ENCODE measurements at regions not wholly inside any gene's neighbourhood (a gene's known extent, or its start where the extent isn't known, plus 50 kb on each side); places are given as distances from the start of the nearest gene placed in this dataset.

- DNase-seq (ENCODE audit: low read depth), result no peak
These were observed 126.1 kb upstream of the STXBP5 start for GRCh38 chr6:147078106-147078505.

- DNase-seq (ENCODE audit: low read depth), result no peak
These were observed 125.6 kb upstream of the STXBP5 start for GRCh38 chr6:147078602-147079001.

GRCh38 chr6:147080225-147080624, 124.0 kb upstream of the STXBP5 start:
- no peak for DNase-seq (ENCODE audit: low read depth)

GRCh38 chr6:147081076-147081609, 123.1 kb upstream of the STXBP5 start:
- DNase-seq (ENCODE audit: low read depth), result no peak

GRCh38 chr6:147087641-147088040, 116.6 kb upstream of the STXBP5 start:
- no peak for DNase-seq (ENCODE audit: low read depth)

GRCh38 chr6:147088861-147089260, 115.4 kb upstream of the STXBP5 start:
- DNase-seq (ENCODE audit: low read depth), result no peak

GRCh38 chr6:147095316-147095715, 108.9 kb upstream of the STXBP5 start:
- DNase-seq (ENCODE audit: low read depth), result no peak

- no peak for DNase-seq (ENCODE audit: low read depth)
These were observed 104.2 kb upstream of the STXBP5 start for GRCh38 chr6:147099974-147100373.

- no peak for DNase-seq (ENCODE audit: low read depth)
These were observed 101.2 kb upstream of the STXBP5 start for GRCh38 chr6:147103007-147103406.

- no peak for DNase-seq (ENCODE audit: low read depth)
These were observed 100.5 kb upstream of the STXBP5 start for GRCh38 chr6:147103694-147104093.

- DNase-seq (ENCODE audit: low read depth), result no peak
These were observed 98.4 kb upstream of the STXBP5 start for GRCh38 chr6:147105786-147106185.

- no peak for DNase-seq (ENCODE audit: low read depth)
These were observed 97.3 kb upstream of the STXBP5 start for GRCh38 chr6:147106759-147107401.

GRCh38 chr6:147108259-147108910, 95.8 kb upstream of the STXBP5 start:
- DNase-seq (ENCODE audit: low read depth), result no peak

- DNase-seq (ENCODE audit: low read depth), result no peak
These were observed 94.5 kb upstream of the STXBP5 start for GRCh38 chr6:147109707-147110106.

- no peak for DNase-seq (ENCODE audit: low read depth)
These were observed 88.2 kb upstream of the STXBP5 start for GRCh38 chr6:147116056-147116455.

- no peak for DNase-seq (ENCODE audit: low read depth)
These were observed 87.2 kb upstream of the STXBP5 start for GRCh38 chr6:147117011-147117410.

GRCh38 chr6:147117580-147117979, 86.6 kb upstream of the STXBP5 start:
- DNase-seq (ENCODE audit: low read depth), result no peak

- no peak for DNase-seq (ENCODE audit: low read depth)
These were observed 84.9 kb upstream of the STXBP5 start for GRCh38 chr6:147119310-147119709.

- DNase-seq (ENCODE audit: low read depth), result no peak
These were observed 81.4 kb upstream of the STXBP5 start for GRCh38 chr6:147122823-147123222.

- no peak for DNase-seq (ENCODE audit: low read depth)
These were observed 77.6 kb upstream of the STXBP5 start for GRCh38 chr6:147126618-147127022.

GRCh38 chr6:147127587-147127986, 76.6 kb upstream of the STXBP5 start:
- no peak for DNase-seq (ENCODE audit: low read depth)

GRCh38 chr6:147128056-147128455, 76.2 kb upstream of the STXBP5 start:
- no peak for DNase-seq (ENCODE audit: low read depth)

- no peak for DNase-seq (ENCODE audit: low read depth)
These were observed 72.6 kb upstream of the STXBP5 start for GRCh38 chr6:147131532-147132128.

All from CMK (cell line).